C4-2B (cell line): ENCODE measurements at regions not wholly inside any gene's neighbourhood (a gene's known extent, or its start where the extent isn't known, plus 50 kb on each side); places are given as distances from the start of the nearest gene placed in this dataset.
"Not testable (repeated sequence)": the region's sequence is repeated elsewhere in the genome, so short reads cannot be mapped to it uniquely, and the experiment has no call there.

Experiments used
- H3K27ac ChIP-seq: fragments of 450-650 bp; 2 replicates; pipeline ENCODE4 v1.5.1; 2017
- CTCF ChIP-seq: fragments of 450-650 bp; conservative IDR thresholded peaks from 2 replicates; pipeline ENCODE4 v1.5.1; 2017; ENCODE audit warnings: mild to moderate bottlenecking
- ZFX ChIP-seq: fragments of 450-650 bp; IDR thresholded peaks from 2 replicates; pipeline ENCODE4 v1.6.1; 2017

DNA sequence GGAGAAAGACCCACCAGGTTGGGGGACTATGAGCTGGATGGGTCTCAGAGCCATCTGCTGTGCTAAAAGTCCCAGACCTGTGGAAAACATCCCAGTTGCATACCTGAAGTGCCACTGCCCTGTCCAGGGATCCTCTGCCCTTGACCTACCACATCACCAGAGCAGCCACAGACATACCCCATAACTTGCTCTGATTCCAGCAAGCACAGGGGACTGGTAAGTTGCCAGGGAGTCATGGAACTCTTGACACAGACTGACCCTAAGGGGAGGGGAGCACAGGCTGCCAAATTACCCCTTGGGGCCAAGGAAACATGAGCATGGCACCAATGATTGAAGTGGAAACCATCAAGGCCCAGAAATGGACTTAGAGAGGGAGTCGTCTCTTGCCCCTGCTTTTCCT, 1335.1 kb upstream of the ALCAM start:
- TF ChIP-seq CTCF (no peak), ZFX (no peak)
- no peak overlapping the region for H3K27ac ChIP-seq

DNA sequence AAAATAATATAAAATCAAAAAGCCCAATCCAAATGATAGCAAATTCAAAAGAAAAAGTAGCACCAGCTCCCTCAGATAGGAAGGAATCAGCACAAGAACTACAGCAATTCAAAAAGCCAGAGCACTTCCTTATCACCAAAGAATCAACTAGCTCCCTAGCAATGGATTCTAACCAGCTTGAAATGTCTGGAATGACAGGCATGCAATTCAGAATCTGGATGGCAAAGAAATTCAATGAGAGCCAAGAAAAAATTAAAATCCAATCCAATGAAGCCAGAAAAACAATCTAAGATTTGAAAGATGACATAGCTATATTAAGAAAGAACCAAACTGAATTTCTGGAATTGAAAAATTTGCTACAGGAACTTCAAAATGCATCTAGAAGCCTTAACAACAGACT, 1334.4 kb upstream of the ALCAM start:
- no peak overlapping the region for H3K27ac ChIP-seq
- TF ChIP-seq ZFX = no peak
- no peak for TF ChIP-seq CTCF

- TF ChIP-seq ZFX (no peak), CTCF (no peak)
- H3K27ac ChIP-seq = no peak overlapping the region
Observed at GRCh38 chr3:104040896-104041295, 1325.8 kb upstream of the ALCAM start.

GRCh38 chr3:104043001-104043543, 1323.6 kb upstream of the ALCAM start:
- H3K27ac ChIP-seq = not testable (repeated sequence)

- TF ChIP-seq ZFX (no peak), CTCF (no peak)
- H3K27ac ChIP-seq = no peak overlapping the region
Observed at GRCh38 chr3:104044002-104044401, 1322.7 kb upstream of the ALCAM start.

DNA sequence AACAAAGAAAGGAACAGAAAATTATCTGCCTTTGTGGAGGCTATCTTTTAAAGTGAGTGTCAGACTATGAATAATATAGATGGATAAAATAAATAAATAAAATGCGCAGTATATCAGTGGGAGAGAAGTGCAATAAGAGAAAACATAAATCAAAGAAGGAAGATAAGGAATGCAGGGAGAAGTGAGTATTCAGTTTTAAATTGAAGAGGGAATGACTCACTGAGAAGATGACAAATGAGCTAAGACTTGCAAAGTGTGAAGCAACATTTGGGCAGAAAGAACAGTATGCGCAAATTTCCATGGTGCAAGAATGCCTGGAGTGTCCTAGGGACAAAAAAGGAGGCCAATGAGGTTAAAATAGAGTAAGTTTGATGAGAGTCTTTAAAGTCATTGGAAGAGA, 1300.1 kb upstream of the ALCAM start:
- TF ChIP-seq CTCF = no peak
- TF ChIP-seq ZFX = no peak
- H3K27ac ChIP-seq = no peak overlapping the region

DNA sequence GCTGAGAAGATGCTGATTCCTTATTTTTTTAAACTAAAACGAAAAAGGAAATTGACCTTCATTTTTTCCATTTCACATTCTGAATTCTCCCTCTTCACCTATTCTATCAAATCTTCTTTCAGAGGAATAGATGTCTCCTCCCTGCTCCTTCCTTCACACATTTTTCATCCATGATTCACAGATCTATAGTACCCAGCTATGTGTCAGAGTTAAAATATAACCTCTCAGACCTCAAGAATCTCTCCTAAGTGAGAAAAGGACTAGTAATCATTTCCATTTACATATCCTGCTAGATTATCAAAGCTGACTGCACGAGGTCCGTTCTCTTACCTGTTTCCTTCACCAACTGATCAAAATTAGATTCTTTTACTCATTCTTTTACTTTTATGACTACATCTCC, 1297.6 kb upstream of the ALCAM start:
- no peak overlapping the region for H3K27ac ChIP-seq
- TF ChIP-seq CTCF = no peak
- TF ChIP-seq ZFX = no peak

GRCh38 chr3:104070906-104071305, 1295.8 kb upstream of the ALCAM start:
- no peak overlapping the region for H3K27ac ChIP-seq
- no peak for TF ChIP-seq ZFX
- no peak for TF ChIP-seq CTCF
